DND-41 (cell line): ENCODE measurements at regions not wholly inside any gene's neighbourhood (a gene's known extent, or its start where the extent isn't known, plus 50 kb on each side); places are given as distances from the start of the nearest gene placed in this dataset.

Source experiments
- EZH2 ChIP-seq: IDR thresholded peaks from 3 replicates; pipeline ENCODE4 v1.6.1; 2012; ENCODE audit warnings: borderline replicate concordance, low read depth, mild to moderate bottlenecking, moderate library complexity, low read length, inconsistent platforms; ENCODE audit not compliant: severe bottlenecking
- TF ChIP-seq, protein P1 (sequence below): IDR thresholded peaks from 2 replicates; pipeline ENCODE4 v1.5.1; 2012; ENCODE audit warnings: borderline replicate concordance, low read length, moderate library complexity, mild to moderate bottlenecking; ENCODE audit not compliant: poor library complexity, severe bottlenecking; ENCODE audit errors: extremely low read depth

GRCh38 chr4:89509708-89510281 is 202.2 kb upstream of the GPRIN3 start:
- TF ChIP-seq, protein P1, sequence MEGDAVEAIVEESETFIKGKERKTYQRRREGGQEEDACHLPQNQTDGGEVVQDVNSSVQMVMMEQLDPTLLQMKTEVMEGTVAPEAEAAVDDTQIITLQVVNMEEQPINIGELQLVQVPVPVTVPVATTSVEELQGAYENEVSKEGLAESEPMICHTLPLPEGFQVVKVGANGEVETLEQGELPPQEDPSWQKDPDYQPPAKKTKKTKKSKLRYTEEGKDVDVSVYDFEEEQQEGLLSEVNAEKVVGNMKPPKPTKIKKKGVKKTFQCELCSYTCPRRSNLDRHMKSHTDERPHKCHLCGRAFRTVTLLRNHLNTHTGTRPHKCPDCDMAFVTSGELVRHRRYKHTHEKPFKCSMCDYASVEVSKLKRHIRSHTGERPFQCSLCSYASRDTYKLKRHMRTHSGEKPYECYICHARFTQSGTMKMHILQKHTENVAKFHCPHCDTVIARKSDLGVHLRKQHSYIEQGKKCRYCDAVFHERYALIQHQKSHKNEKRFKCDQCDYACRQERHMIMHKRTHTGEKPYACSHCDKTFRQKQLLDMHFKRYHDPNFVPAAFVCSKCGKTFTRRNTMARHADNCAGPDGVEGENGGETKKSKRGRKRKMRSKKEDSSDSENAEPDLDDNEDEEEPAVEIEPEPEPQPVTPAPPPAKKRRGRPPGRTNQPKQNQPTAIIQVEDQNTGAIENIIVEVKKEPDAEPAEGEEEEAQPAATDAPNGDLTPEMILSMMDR: peak; percentile 14
- no peak for TF ChIP-seq EZH2
